Type B pancreatic cell (in vitro differentiated cells): ENCODE measurements at regions not wholly inside any gene's neighbourhood (a gene's known extent, or its start where the extent isn't known, plus 50 kb on each side); places are given as distances from the start of the nearest gene placed in this dataset.
A peak's percentile ranks its signal among the peaks of the same experiment; 100 is the strongest.

Experiments used
- DNase-seq: peaks from one replicate; pipeline ENCODE4 v3.0.0; 2021; ENCODE audit warnings: mixed read lengths; ENCODE audit not compliant: unreplicated experiment; ENCODE audit errors: extremely low spot score
- H3K27ac Mint-ChIP-seq: 2 replicates; pipeline ENCODE4 v1.8.0; 2021; ENCODE audit warnings: mild to moderate bottlenecking, mixed read lengths
- H3K27me3 Mint-ChIP-seq: 2 replicates; pipeline ENCODE4 v1.8.0; 2021; ENCODE audit warnings: mixed read lengths
- H3K36me3 Mint-ChIP-seq: 2 replicates; pipeline ENCODE4 v1.8.0; 2021; ENCODE audit warnings: mixed read lengths
- H3K4me1 Mint-ChIP-seq: one replicate; pipeline ENCODE4 v1.8.0; 2021; ENCODE audit warnings: mixed read lengths; ENCODE audit not compliant: unreplicated experiment
- H3K4me3 Mint-ChIP-seq: 2 replicates; pipeline ENCODE4 v1.8.0; 2021; ENCODE audit warnings: mild to moderate bottlenecking, mixed read lengths
- H3K9me3 Mint-ChIP-seq: 2 replicates; pipeline ENCODE4 v1.8.0; 2021; ENCODE audit warnings: mixed read lengths
- TF ChIP-seq, protein P1 (sequence below): fragments of 200-600 bp; sonication (generic); conservative IDR thresholded peaks from 2 replicates; pipeline ENCODE4 v1.5.0; 2021; ENCODE audit warnings: antibody characterized with exemption, mild to moderate bottlenecking

- Mint-ChIP-seq H3K4me3 (no peak overlapping the region), H3K36me3 (no peaks in the 10 kb centered on the region), H3K27ac (no peak overlapping the region), H3K4me1 (no peaks in the 10 kb centered on the region), H3K27me3 (no peaks in the 10 kb centered on the region), H3K9me3 (no peaks in the 10 kb centered on the region)
- no peak for DNase-seq
- TF ChIP-seq, protein P1, sequence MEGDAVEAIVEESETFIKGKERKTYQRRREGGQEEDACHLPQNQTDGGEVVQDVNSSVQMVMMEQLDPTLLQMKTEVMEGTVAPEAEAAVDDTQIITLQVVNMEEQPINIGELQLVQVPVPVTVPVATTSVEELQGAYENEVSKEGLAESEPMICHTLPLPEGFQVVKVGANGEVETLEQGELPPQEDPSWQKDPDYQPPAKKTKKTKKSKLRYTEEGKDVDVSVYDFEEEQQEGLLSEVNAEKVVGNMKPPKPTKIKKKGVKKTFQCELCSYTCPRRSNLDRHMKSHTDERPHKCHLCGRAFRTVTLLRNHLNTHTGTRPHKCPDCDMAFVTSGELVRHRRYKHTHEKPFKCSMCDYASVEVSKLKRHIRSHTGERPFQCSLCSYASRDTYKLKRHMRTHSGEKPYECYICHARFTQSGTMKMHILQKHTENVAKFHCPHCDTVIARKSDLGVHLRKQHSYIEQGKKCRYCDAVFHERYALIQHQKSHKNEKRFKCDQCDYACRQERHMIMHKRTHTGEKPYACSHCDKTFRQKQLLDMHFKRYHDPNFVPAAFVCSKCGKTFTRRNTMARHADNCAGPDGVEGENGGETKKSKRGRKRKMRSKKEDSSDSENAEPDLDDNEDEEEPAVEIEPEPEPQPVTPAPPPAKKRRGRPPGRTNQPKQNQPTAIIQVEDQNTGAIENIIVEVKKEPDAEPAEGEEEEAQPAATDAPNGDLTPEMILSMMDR = no peak
Observed at GRCh38 chr3:135719449-135719848, 246.1 kb upstream of the PPP2R3A start.

DNA sequence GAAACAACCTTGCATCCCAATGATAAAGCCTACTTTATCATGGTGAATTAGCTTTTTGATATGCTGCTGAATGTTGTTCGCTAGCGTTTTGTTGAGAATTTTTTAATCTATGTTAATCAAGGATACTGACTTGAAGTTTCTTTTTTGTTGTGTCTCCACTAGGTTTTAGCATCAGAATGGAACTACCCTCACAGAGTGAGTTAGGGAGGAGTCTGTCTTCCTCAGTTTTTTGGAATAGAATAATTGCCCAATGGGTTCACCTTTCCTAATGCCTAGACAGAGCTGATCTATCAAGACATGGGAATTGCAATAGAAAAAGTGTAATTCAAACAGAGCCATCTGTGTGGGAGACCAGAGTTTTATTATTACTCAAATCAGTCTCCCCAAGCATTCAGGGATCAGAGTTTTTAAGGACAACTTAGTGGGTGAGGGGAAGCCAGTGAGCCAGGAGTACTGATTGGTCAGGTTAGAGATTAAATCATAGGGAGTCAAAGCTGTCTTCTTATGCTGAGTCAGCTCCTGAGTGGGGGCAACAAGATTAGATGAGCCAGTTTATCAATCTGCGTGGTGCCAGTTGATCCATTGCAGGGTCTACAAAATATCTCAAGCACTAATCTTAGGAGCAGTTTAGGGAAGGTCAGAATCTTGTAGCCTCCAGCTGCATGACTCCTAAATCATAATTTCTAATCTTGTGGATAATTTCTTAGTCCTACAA is 237.4 kb upstream of the PPP2R3A start:
- H3K4me1 Mint-ChIP-seq = no peaks in the 10 kb centered on the region
- no peak overlapping the region for H3K27ac Mint-ChIP-seq
- no peaks in the 10 kb centered on the region for H3K36me3 Mint-ChIP-seq
- H3K27me3 Mint-ChIP-seq = no peaks in the 10 kb centered on the region
- H3K9me3 Mint-ChIP-seq = peaks cover 4% of the 10 kb centered on the region
- no peak overlapping the region for H3K4me3 Mint-ChIP-seq
- TF ChIP-seq, protein P1 = no peak
- no peak for DNase-seq

- TF ChIP-seq, protein P1 = no peak
- no peaks in the 10 kb centered on the region for H3K9me3 Mint-ChIP-seq
- H3K4me3 Mint-ChIP-seq = no peak overlapping the region
- H3K27me3 Mint-ChIP-seq = no peaks in the 10 kb centered on the region
- no peak for DNase-seq
- H3K4me1 Mint-ChIP-seq = no peaks in the 10 kb centered on the region
- H3K27ac Mint-ChIP-seq = no peak overlapping the region
- H3K36me3 Mint-ChIP-seq = no peaks in the 10 kb centered on the region
Observed at GRCh38 chr3:135731546-135731945, 234.0 kb upstream of the PPP2R3A start.

- Mint-ChIP-seq H3K36me3 (no peaks in the 10 kb centered on the region), H3K27ac (no peak overlapping the region), H3K27me3 (peaks cover 7% of the 10 kb centered on the region), H3K9me3 (no peaks in the 10 kb centered on the region), H3K4me1 (no peaks in the 10 kb centered on the region), H3K4me3 (no peak overlapping the region)
- DNase-seq = no peak
- TF ChIP-seq, protein P1 = peak; percentile 37
Observed at GRCh38 chr3:135736740-135737139, 228.8 kb upstream of the PPP2R3A start.

GRCh38 chr3:135739779-135740178 is 225.7 kb upstream of the PPP2R3A start:
- H3K9me3 Mint-ChIP-seq = no peaks in the 10 kb centered on the region
- no peaks in the 10 kb centered on the region for H3K4me1 Mint-ChIP-seq
- TF ChIP-seq, protein P1 = no peak
- DNase-seq = no peak
- H3K36me3 Mint-ChIP-seq = no peaks in the 10 kb centered on the region
- no peak overlapping the region for H3K4me3 Mint-ChIP-seq
- no peak overlapping the region for H3K27ac Mint-ChIP-seq
- peaks cover 7% of the 10 kb centered on the region for H3K27me3 Mint-ChIP-seq
